Stomach (tissue), 4 donors: ENCODE measurements at regions not wholly inside any gene's neighbourhood (a gene's known extent, or its start where the extent isn't known, plus 50 kb on each side); places are given as distances from the start of the nearest gene placed in this dataset.

Experiments
- POLR2A ChIP-seq, 4 donors: fragments of 450-650 bp; IDR thresholded peaks; one replicate each; pipeline ENCODE4 v1.6.1; 2016; ENCODE audit warnings: antibody characterized with exemption in 4 of 4, control low read depth in 2 of 4, mild to moderate bottlenecking in 1 of 4, moderate library complexity in 1 of 4
- POLR2AphosphoS5 ChIP-seq, 3 donors: sonication (generic); formaldehyde crosslinking; IDR thresholded peaks; one replicate each; pipeline ENCODE4 v1.6.1; 2016; ENCODE audit warnings: antibody characterized with exemption in 3 of 3

- TF ChIP-seq POLR2A (IDR thresholded peaks at IDR 0.05) (no peak), POLR2AphosphoS5 (IDR thresholded peaks at IDR 0.05) (no peak)
These were observed 304.3 kb upstream of the ZMIZ1 start for GRCh38 chr10:78764436-78764835.
